Adrenal gland (tissue), 5 donors: ENCODE measurements at regions not wholly inside any gene's neighbourhood (a gene's known extent, or its start where the extent isn't known, plus 50 kb on each side); places are given as distances from the start of the nearest gene placed in this dataset.

Experiments used
- CTCF ChIP-seq, 6 experiments: fragments of 450-650 bp in 4 of 6; fragments of 200-600 bp in 2 of 6; sonication (generic) in 1 of 6; IDR thresholded peaks; 1 replicate in 5 of 6; 2 replicates in 1 of 6; pipeline versions ENCODE4 v1.5.1 to v1.8.0; 2016 to 2021; ENCODE audit warnings: antibody characterized with exemption in 6 of 6, mild to moderate bottlenecking in 2 of 6, moderate library complexity in 1 of 6
- POLR2A ChIP-seq, 2 donors: fragments of 450-650 bp; IDR thresholded peaks; one replicate each; pipeline ENCODE4 v1.6.1; 2017; ENCODE audit warnings: antibody characterized with exemption in 2 of 2, mild to moderate bottlenecking in 2 of 2, moderate library complexity in 1 of 2
- donor health status: DM: no; HTN: no; CAD: no.

- TF ChIP-seq CTCF (IDR thresholded peaks at IDR 0.05) (no peak), POLR2A (IDR thresholded peaks at IDR 0.05) (no peak)
Measured at GRCh38 chr20:56968376-56969048, 297.9 kb downstream of the BMP7 start.
